ENCODE measurements at regions not wholly inside any gene's neighbourhood (a gene's known extent, or its start where the extent isn't known, plus 50 kb on each side); places are given as distances from the start of the nearest gene placed in this dataset.

- H3K27ac ChIP-seq: no peak overlapping the region
- no peak overlapping the region for H3K4me3 ChIP-seq
- H3K4me1 ChIP-seq: no peaks in the 10 kb centered on the region
- H3K9me3 ChIP-seq: no peaks in the 10 kb centered on the region
- 55% methylated on average over 4 of the region's 4 CpGs for WGBS
- no peak for TF ChIP-seq CTCF (IDR thresholded peaks at IDR 0.05)
- TF ChIP-seq POLR2AphosphoS5 (IDR thresholded peaks at IDR 0.05): no peak
- TF ChIP-seq POLR2A (IDR thresholded peaks at IDR 0.05): no peak
- TF ChIP-seq EP300 (IDR thresholded peaks at IDR 0.05): no peak
- no peaks in the 10 kb centered on the region for H3K36me3 ChIP-seq
- DNase-seq (ENCODE audit: low spot score in 2 of 2): no peak
- no peaks in the 10 kb centered on the region for H3K27me3 ChIP-seq
These were observed 517.0 kb downstream of the AGTPBP1 start for GRCh38 chr9:85224729-85225128.

- no peak for TF ChIP-seq CTCF (IDR thresholded peaks at IDR 0.05)
- no peak for TF ChIP-seq POLR2AphosphoS5 (IDR thresholded peaks at IDR 0.05)
- no peak for TF ChIP-seq EP300 (IDR thresholded peaks at IDR 0.05)
- no peak for TF ChIP-seq POLR2A (IDR thresholded peaks at IDR 0.05)
- H3K9me3 ChIP-seq: no peaks in the 10 kb centered on the region
- 59% methylated on average over 2 of the region's 2 CpGs for WGBS
- H3K4me1 ChIP-seq: no peaks in the 10 kb centered on the region
- no peak overlapping the region for H3K4me3 ChIP-seq
- DNase-seq (ENCODE audit: low spot score in 2 of 2): no peak
- H3K27me3 ChIP-seq: no peaks in the 10 kb centered on the region
- H3K36me3 ChIP-seq: no peaks in the 10 kb centered on the region
- peak overlapping the region; percentile 5 for H3K27ac ChIP-seq
These were observed 517.5 kb downstream of the AGTPBP1 start for GRCh38 chr9:85224301-85224700.

GRCh38 chr9:85223506-85224125 lies 518.1 kb downstream of the AGTPBP1 start:
- Histone ChIP-seq H3K27me3 (no peaks in the 10 kb centered on the region), H3K9me3 (no peaks in the 10 kb centered on the region), H3K4me1 (no peaks in the 10 kb centered on the region), H3K27ac (no peak overlapping the region), H3K36me3 (no peaks in the 10 kb centered on the region), H3K4me3 (no peak overlapping the region)
- no peak for TF ChIP-seq POLR2A (IDR thresholded peaks at IDR 0.05)
- no peak for TF ChIP-seq EP300 (IDR thresholded peaks at IDR 0.05)
- TF ChIP-seq POLR2AphosphoS5 (IDR thresholded peaks at IDR 0.05): no peak
- TF ChIP-seq CTCF (IDR thresholded peaks at IDR 0.05): no peak
- 98% methylated on average over 2 of the region's 2 CpGs for WGBS
- DNase-seq (ENCODE audit: low spot score in 2 of 2): no peak

- Histone ChIP-seq H3K36me3 (no peaks in the 10 kb centered on the region), H3K4me3 (no peak overlapping the region), H3K4me1 (peaks cover 21% of the 10 kb centered on the region), H3K27ac (no peak overlapping the region), H3K27me3 (no peaks in the 10 kb centered on the region), H3K9me3 (no peaks in the 10 kb centered on the region)
- TF ChIP-seq EP300 (IDR thresholded peaks at IDR 0.05) (no peak), CTCF (IDR thresholded peaks at IDR 0.05) (no peak), POLR2A (IDR thresholded peaks at IDR 0.05) (no peak), POLR2AphosphoS5 (IDR thresholded peaks at IDR 0.05) (no peak)
- 48% methylated on average over 6 of the region's 6 CpGs for WGBS
- DNase-seq (ENCODE audit: low spot score in 2 of 2): no peak
These were observed 525.2 kb downstream of the AGTPBP1 start for GRCh38 chr9:85216601-85217000.

- no peak for DNase-seq (ENCODE audit: low spot score in 2 of 2)
- Histone ChIP-seq H3K4me3 (no peak overlapping the region), H3K27ac (no peak overlapping the region), H3K27me3 (no peaks in the 10 kb centered on the region), H3K9me3 (no peaks in the 10 kb centered on the region), H3K36me3 (no peaks in the 10 kb centered on the region), H3K4me1 (peaks cover 21% of the 10 kb centered on the region)
- TF ChIP-seq CTCF (IDR thresholded peaks at IDR 0.05) (no peak), POLR2A (IDR thresholded peaks at IDR 0.05) (no peak), EP300 (IDR thresholded peaks at IDR 0.05) (no peak), POLR2AphosphoS5 (IDR thresholded peaks at IDR 0.05) (no peak)
These were observed 525.8 kb downstream of the AGTPBP1 start for GRCh38 chr9:85215961-85216360.
